ENCODE measurements at regions not wholly inside any gene's neighbourhood (a gene's known extent, or its start where the extent isn't known, plus 50 kb on each side); places are given as distances from the start of the nearest gene placed in this dataset.

DNA sequence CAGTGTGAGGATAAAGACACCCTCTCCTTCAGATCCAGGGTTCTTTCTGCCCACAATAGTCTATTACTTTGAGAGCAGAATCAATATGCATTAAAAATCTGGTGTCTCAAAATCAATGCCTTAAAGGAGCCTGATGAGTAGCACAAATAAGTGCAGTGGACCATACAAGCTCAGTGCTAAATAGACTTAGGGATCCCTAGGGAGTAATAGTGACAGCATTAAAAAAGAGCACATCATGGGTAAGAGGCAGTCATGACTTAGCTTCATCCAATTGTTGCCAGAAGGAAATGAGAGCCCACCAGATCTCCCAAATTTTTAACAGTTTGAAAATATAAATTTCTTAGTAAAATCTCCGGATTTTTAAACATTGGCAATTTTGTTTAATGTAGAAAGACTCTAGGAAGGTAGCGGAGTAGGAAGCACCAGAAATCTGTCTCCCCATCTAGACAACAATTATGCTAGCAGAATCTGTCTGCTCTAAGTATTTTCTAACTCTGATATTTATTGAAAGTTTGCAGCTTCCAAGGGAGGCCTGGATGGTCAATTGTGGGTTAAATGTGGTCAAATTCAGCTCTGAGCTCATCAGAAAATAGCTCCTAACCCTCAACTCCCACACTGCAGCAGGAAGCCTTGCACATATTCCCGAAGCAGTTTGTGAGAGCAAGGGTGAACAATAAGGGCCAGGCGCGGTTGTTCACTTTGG lies 443.9 kb downstream of the TLE1 start:
- TF ChIP-seq, protein P1, sequence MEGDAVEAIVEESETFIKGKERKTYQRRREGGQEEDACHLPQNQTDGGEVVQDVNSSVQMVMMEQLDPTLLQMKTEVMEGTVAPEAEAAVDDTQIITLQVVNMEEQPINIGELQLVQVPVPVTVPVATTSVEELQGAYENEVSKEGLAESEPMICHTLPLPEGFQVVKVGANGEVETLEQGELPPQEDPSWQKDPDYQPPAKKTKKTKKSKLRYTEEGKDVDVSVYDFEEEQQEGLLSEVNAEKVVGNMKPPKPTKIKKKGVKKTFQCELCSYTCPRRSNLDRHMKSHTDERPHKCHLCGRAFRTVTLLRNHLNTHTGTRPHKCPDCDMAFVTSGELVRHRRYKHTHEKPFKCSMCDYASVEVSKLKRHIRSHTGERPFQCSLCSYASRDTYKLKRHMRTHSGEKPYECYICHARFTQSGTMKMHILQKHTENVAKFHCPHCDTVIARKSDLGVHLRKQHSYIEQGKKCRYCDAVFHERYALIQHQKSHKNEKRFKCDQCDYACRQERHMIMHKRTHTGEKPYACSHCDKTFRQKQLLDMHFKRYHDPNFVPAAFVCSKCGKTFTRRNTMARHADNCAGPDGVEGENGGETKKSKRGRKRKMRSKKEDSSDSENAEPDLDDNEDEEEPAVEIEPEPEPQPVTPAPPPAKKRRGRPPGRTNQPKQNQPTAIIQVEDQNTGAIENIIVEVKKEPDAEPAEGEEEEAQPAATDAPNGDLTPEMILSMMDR (IDR thresholded peaks at IDR 0.05; ENCODE audit: low read depth, low read length): no peak
- DNase-seq (ENCODE audit: extremely low read depth, low read depth): no peak

DNA sequence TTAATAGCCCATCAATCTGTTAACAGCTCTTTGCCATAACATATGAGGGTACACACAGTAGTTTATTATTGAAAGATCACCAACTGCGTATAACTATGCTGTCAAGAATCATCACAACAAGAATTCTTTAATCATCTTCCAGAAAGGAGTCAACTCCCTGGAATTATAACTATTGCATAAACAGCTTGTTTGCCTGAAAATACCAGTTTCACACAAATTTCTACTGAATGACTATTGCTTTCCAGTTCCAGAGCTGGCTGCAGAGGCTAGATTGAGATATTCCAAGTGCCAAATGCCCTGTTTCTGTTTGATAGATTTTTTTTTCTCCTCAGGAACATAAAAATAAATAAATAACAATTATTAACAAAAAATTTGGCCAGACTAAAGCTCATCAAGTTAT lies 444.7 kb downstream of the TLE1 start:
- TF ChIP-seq, protein P1 (IDR thresholded peaks at IDR 0.05; ENCODE audit: low read depth, low read length): no peak
- no peak for DNase-seq (ENCODE audit: extremely low read depth, low read depth)

DNA sequence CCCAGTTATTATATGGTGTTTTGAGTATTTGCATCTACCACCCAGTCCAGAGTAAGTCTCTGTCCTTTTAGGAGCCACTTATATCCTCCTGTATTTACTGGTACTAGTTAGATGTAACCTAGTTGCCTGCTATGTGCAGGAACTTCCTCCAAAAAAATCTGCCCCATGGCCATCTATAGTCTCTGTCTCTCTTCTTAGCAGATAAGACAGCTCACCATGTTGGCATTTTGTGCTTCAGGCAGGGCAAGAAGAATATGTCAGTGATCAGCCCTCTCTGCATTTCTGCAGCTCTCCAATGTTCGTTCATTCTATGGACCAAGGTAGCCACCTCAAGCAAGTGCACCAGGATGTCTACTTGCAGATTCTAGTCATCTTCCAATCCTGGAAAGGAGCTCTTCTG lies 446.5 kb downstream of the TLE1 start:
- TF ChIP-seq, protein P1 (IDR thresholded peaks at IDR 0.05; ENCODE audit: low read depth, low read length): no peak
- no peak for DNase-seq (ENCODE audit: extremely low read depth, low read depth)

DNA sequence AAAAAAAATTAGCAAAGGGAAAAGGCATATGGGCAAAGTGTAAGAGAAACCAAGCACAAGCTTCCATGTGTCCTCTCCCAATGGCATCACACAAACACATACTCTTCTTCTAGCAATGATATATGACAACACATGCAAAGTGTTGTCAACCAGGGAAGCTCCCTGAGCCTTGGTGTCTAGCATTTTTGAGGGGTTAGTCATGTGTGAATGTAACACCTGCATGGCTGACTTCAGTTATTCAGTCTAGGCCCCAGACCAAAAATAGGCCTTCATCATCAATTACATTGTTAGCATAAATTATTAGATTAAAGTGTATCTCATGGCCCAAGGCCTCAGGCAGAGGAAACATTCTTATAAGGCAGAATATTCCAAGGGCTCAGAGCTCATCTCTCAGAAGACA lies 450.0 kb downstream of the TLE1 start:
- no peak for DNase-seq (ENCODE audit: extremely low read depth, low read depth)
- TF ChIP-seq, protein P1 (IDR thresholded peaks at IDR 0.05; ENCODE audit: low read depth, low read length): no peak

DNA sequence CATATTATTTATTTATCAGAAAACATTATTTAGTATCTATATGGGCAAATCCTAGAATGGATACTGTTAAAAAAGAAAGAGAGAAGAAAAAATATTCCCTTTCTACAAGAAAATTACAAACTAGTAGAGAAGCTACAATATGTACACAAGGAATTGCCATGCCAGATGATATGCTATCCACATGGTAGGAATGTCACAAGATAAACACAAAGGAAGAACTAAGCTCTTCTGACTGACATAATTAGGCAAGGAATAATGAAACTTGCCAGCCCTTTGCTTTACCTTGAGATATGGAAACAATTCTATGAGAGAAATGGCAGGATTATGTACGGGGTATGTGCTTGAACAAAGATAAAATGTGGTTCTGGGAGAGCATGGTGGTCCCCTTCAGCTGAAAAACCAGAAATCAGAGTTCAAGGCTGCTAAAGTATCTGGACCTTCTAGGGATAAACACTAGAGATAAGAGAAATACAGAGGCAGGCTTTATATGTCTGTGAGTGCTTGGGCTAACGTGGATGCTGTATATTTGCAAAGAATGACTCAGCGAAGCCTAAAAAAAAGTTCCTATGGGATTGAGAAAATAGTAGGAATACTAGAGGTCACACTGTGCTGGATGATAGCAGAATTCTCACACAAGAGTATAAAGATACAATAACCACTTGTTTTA lies 451.6 kb downstream of the TLE1 start:
- no peak for DNase-seq (ENCODE audit: extremely low read depth, low read depth)

DNA sequence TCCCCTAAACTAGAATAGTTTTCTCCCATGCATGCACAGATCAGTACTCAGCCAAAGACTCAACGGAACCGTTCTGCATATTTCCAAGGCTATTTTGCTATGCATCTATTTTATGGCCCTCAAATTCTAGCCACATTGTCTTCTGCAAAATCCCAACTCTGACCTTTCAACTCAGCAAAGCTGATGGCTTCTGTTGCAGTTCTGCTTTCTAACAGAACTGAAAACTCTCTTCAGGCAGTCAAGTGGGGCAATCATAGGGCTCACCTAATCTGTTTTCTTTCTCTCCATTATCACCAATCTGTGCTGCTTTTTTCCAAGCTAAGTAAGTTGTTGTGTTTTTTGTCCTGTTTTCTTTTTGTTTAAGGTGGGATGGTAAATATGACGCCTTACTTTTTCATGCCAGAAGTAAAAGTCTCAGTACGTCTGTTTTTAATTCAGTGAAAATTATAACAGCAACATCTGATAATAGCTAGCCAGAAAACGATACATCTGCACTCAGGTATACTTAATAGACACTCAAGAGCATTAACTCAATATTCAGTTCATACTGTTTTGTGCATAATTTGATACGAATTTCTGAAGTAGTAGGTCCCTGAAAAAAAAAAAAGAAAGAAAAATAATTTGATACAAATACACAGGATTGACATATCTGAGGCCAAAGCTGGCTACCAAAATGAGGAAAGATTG lies 454.3 kb downstream of the TLE1 start:
- TF ChIP-seq, protein P1 (IDR thresholded peaks at IDR 0.05; ENCODE audit: low read depth, low read length): no peak
- no peak for DNase-seq (ENCODE audit: extremely low read depth, low read depth)

More for the DNA sequence above, 451.6 kb downstream of the TLE1 start:
- TF ChIP-seq, protein P1 (IDR thresholded peaks at IDR 0.05; ENCODE audit: low read depth, low read length): no peak

DNA sequence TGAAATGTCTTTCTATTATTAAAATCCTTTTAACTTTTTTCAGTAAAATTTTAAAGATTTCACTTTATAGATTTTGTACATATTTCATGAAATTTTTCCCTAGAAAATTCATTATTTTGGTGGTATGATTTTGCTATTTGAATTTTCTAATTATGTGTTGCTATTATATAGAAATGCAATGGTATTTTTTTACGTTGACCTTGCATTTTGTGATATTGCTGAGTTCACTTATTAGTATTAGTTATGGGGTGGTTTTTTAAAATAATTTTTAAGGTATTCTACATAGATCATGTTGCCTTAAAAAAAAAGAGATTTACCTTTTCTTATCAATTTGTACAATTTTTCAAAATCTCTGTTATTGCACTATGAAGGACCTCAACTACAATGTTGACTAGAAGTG lies 458.3 kb downstream of the TLE1 start:
- no peak for DNase-seq (ENCODE audit: extremely low read depth, low read depth)
- TF ChIP-seq, protein P1 (IDR thresholded peaks at IDR 0.05; ENCODE audit: low read depth, low read length): no peak

Data from AG09319 (cell line).